ENCODE measurements at regions not wholly inside any gene's neighbourhood (a gene's known extent, or its start where the extent isn't known, plus 50 kb on each side); places are given as distances from the start of the nearest gene placed in this dataset.

- CTCF ChIA-PET = interaction anchor here (1.1 kb wide), 1 partner anchor 170 kb away, joined by 3 read pairs; no protein-coding TSS in a partner anchor
- DNase-seq = no peak
- H3K27me3 Mint-ChIP-seq = no peaks in the 10 kb centered on the region
- H3K4me3 Mint-ChIP-seq = no peak overlapping the region
- H3K27ac Mint-ChIP-seq = no peak overlapping the region
- peaks cover 6% of the 10 kb centered on the region for H3K4me1 Mint-ChIP-seq (ENCODE audit: low read depth)
- POLR2A ChIA-PET = no interaction called here
- H3K36me3 Mint-ChIP-seq = no peaks in the 10 kb centered on the region
- intact Hi-C loops (cut with micrococcal nuclease) = no loop called here
- H3K9me3 Mint-ChIP-seq = no peaks in the 10 kb centered on the region
Measured at GRCh38 chr5:56440871-56441740, 208.0 kb upstream of the ANKRD55 start.

GRCh38 chr5:56434986-56435385 is 201.9 kb upstream of the ANKRD55 start:
- no peak for DNase-seq
- intact Hi-C loops (cut with micrococcal nuclease) = no loop called here
- Mint-ChIP-seq H3K4me3 (no peak overlapping the region), H3K27ac (no peak overlapping the region), H3K36me3 (no peaks in the 10 kb centered on the region), H3K27me3 (no peaks in the 10 kb centered on the region), H3K4me1 (ENCODE audit: low read depth) (peaks cover 10% of the 10 kb centered on the region), H3K9me3 (peaks cover 3% of the 10 kb centered on the region)
- ChIA-PET CTCF (no interaction called here), POLR2A (no interaction called here)

GRCh38 chr5:56433039-56433617 is 200.0 kb upstream of the ANKRD55 start:
- Mint-ChIP-seq H3K9me3 (peaks cover 3% of the 10 kb centered on the region), H3K4me1 (ENCODE audit: low read depth) (peaks cover 10% of the 10 kb centered on the region), H3K27me3 (no peaks in the 10 kb centered on the region), H3K4me3 (no peak overlapping the region), H3K36me3 (no peaks in the 10 kb centered on the region), H3K27ac (no peak overlapping the region)
- CTCF ChIA-PET = no interaction called here
- POLR2A ChIA-PET = no interaction called here
- intact Hi-C loops (cut with micrococcal nuclease) = no loop called here
- DNase-seq = no peak

- no peaks in the 10 kb centered on the region for H3K36me3 Mint-ChIP-seq
- no peak for DNase-seq
- H3K27me3 Mint-ChIP-seq = no peaks in the 10 kb centered on the region
- intact Hi-C loops (cut with micrococcal nuclease) = no loop called here
- H3K27ac Mint-ChIP-seq = no peak overlapping the region
- H3K4me3 Mint-ChIP-seq = no peak overlapping the region
- H3K4me1 Mint-ChIP-seq (ENCODE audit: low read depth) = peaks cover 10% of the 10 kb centered on the region
- ChIA-PET CTCF (no interaction called here), POLR2A (no interaction called here)
- H3K9me3 Mint-ChIP-seq = peaks cover 3% of the 10 kb centered on the region
Measured at GRCh38 chr5:56432321-56432720, 199.2 kb upstream of the ANKRD55 start.

GRCh38 chr5:56430422-56430821 is 197.3 kb upstream of the ANKRD55 start:
- DNase-seq = no peak
- Mint-ChIP-seq H3K27ac (no peak overlapping the region), H3K27me3 (no peaks in the 10 kb centered on the region), H3K36me3 (no peaks in the 10 kb centered on the region), H3K4me3 (no peak overlapping the region), H3K9me3 (peaks cover 3% of the 10 kb centered on the region), H3K4me1 (ENCODE audit: low read depth) (no peaks in the 10 kb centered on the region)
- POLR2A ChIA-PET = no interaction called here
- intact Hi-C loops (cut with micrococcal nuclease) = no loop called here
- CTCF ChIA-PET = no interaction called here

DNA sequence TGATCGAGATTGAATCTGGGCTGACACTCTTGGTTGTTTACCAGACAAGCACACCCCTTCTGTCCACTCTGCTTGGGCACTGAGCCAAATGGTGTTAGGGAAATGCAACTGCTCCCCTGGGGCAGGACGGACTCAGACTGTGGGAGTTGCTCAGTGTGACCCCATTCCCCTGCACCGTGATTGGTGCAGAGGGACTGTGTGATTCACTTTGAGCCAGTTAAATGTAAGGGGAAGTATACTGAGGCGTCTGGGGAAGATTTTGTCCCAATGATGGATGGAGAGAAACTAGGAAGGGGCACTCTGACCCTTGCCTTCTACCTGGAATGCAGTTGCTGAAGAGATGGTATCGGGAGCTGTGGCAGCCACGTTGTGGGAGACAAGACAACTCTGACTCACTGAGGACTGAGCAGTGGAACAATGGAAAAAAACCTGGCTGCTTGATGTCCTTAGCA is 196.0 kb upstream of the ANKRD55 start:
- H3K4me3 Mint-ChIP-seq = no peak overlapping the region
- DNase-seq = no peak
- intact Hi-C loops (cut with micrococcal nuclease) = no loop called here
- H3K27ac Mint-ChIP-seq = no peak overlapping the region
- no peaks in the 10 kb centered on the region for H3K27me3 Mint-ChIP-seq
- no peaks in the 10 kb centered on the region for H3K36me3 Mint-ChIP-seq
- H3K9me3 Mint-ChIP-seq = peaks cover 3% of the 10 kb centered on the region
- H3K4me1 Mint-ChIP-seq (ENCODE audit: low read depth) = no peaks in the 10 kb centered on the region
- ChIA-PET POLR2A (no interaction called here), CTCF (no interaction called here)

GRCh38 chr5:56426693-56427092 is 193.6 kb upstream of the ANKRD55 start:
- ChIA-PET CTCF (no interaction called here), POLR2A (no interaction called here)
- H3K27ac Mint-ChIP-seq = no peak overlapping the region
- no peaks in the 10 kb centered on the region for H3K27me3 Mint-ChIP-seq
- intact Hi-C loops (cut with micrococcal nuclease) = no loop called here
- no peaks in the 10 kb centered on the region for H3K4me1 Mint-ChIP-seq (ENCODE audit: low read depth)
- H3K9me3 Mint-ChIP-seq = peaks cover 2% of the 10 kb centered on the region
- no peak overlapping the region for H3K4me3 Mint-ChIP-seq
- no peaks in the 10 kb centered on the region for H3K36me3 Mint-ChIP-seq
- DNase-seq = no peak

DNA sequence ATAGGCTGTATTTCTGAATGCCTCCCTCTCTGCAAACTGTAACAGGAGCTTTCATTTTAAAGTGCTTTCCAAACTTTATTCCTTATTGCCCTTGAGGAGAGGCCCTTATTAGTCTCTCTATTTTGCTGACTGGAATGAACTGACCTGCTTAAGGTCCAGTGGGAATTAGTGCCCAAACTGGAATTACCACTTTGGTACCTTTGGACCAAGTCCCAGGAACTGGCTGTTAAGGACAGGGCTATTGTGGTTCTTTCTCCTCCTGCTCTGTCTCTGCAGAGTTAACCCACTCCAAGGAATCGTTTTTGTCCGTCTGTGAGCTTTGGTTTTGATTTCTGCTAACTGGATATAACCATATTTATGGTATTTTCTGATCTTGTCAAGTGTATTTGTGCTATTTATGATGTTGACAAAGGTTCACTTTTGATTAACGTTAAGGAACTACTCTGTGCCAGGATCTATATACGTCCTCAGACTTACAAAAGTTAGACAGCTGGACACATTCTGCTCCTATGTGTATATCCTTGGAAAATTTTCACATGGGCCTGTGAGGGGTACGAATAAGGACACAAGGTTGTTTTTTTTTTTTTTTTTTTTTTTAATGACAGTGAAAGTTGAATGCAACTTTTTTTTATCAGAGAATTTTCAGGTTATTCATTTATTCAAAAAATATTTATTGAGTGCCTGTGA is 189.1 kb upstream of the ANKRD55 start:
- Mint-ChIP-seq H3K27me3 (no peaks in the 10 kb centered on the region), H3K36me3 (peaks cover 9% of the 10 kb centered on the region), H3K4me3 (no peak overlapping the region), H3K9me3 (peaks cover 35% of the 10 kb centered on the region), H3K27ac (no peak overlapping the region), H3K4me1 (ENCODE audit: low read depth) (no peaks in the 10 kb centered on the region)
- intact Hi-C loops (cut with micrococcal nuclease) = no loop called here
- CTCF ChIA-PET = no interaction called here
- no peak for DNase-seq
- POLR2A ChIA-PET = no interaction called here

DNA sequence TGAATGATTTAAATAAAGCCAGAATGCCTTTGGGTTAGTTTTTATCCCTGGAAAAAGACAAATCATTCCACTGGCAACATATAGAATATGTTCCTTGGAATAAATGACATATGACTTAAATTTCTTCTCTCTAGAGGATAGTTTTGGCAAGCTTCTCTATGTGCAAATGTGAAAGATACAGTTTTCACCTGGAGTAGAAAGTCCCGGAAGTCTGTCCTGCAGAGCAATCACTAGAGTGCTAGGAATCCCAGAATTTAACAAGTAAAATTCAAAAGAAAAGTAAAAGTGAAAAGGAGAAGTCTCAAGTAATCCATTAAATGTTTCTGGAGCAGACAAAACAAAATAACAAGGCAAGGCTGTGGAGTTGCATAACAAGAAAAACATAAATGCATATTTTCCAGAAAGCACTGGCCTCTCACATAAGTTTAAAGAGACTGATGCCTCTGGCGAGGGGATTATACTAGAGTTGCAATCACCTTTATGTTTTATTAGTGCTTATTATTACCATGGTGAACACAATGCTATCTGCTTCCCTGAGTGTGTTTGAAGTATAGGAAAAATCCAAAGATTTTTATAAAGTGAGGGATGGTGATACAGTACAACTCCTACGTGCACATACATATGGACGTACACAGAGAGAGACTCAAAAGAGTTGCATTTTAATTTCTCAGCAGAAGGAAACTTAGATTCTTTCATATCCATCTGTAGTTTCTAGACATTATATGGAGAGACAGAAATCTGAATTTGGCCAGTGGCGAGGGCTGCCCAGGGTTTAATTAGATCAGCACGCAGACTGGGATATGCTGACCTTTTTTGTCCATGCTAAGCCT is 188.3 kb upstream of the ANKRD55 start:
- H3K4me1 Mint-ChIP-seq (ENCODE audit: low read depth) = no peaks in the 10 kb centered on the region
- POLR2A ChIA-PET = no interaction called here
- DNase-seq = no peak
- H3K27ac Mint-ChIP-seq = no peak overlapping the region
- CTCF ChIA-PET = no interaction called here
- H3K36me3 Mint-ChIP-seq = peaks cover 9% of the 10 kb centered on the region
- H3K27me3 Mint-ChIP-seq = no peaks in the 10 kb centered on the region
- peaks cover 35% of the 10 kb centered on the region for H3K9me3 Mint-ChIP-seq
- intact Hi-C loops (cut with micrococcal nuclease) = no loop called here
- no peak overlapping the region for H3K4me3 Mint-ChIP-seq

- no peak overlapping the region for H3K4me3 Mint-ChIP-seq
- peaks cover 5% of the 10 kb centered on the region for H3K4me1 Mint-ChIP-seq (ENCODE audit: low read depth)
- ChIA-PET POLR2A (no interaction called here), CTCF (no interaction called here)
- H3K9me3 Mint-ChIP-seq = peaks cover 35% of the 10 kb centered on the region
- intact Hi-C loops (cut with micrococcal nuclease) = no loop called here
- H3K27ac Mint-ChIP-seq = no peak overlapping the region
- peaks cover 9% of the 10 kb centered on the region for H3K36me3 Mint-ChIP-seq
- no peak for DNase-seq
- H3K27me3 Mint-ChIP-seq = no peaks in the 10 kb centered on the region
Measured at GRCh38 chr5:56420323-56420722, 187.2 kb upstream of the ANKRD55 start.

DNA sequence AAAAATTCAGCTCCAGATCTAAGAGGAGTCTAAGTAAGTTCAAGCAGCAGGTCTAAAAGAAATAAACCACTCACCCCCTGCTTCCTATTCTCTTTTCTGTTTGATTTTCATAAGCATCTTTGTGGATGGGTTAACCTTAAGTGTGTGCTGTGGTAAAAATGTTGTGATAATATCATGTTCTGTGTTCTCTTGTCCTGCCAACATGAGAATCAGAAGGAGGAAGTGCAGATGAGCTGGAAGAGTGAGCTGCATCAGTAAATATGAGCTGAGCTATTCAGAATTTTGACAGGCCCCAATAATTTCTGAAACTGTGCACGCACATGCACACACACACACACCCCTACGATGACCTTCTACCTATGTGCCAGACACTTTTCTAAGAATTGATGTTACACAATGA is 186.5 kb upstream of the ANKRD55 start:
- peaks cover 9% of the 10 kb centered on the region for H3K4me1 Mint-ChIP-seq (ENCODE audit: low read depth)
- peaks cover 35% of the 10 kb centered on the region for H3K9me3 Mint-ChIP-seq
- ChIA-PET CTCF (interaction anchor here (1.6 kb wide), 1 partner anchor 149 kb away, joined by 4 read pairs; no protein-coding TSS in a partner anchor), POLR2A (no interaction called here)
- intact Hi-C loops (cut with micrococcal nuclease) = no loop called here
- H3K4me3 Mint-ChIP-seq = no peak overlapping the region
- no peaks in the 10 kb centered on the region for H3K27me3 Mint-ChIP-seq
- DNase-seq = no peak
- H3K27ac Mint-ChIP-seq = no peak overlapping the region
- peaks cover 9% of the 10 kb centered on the region for H3K36me3 Mint-ChIP-seq

DNA sequence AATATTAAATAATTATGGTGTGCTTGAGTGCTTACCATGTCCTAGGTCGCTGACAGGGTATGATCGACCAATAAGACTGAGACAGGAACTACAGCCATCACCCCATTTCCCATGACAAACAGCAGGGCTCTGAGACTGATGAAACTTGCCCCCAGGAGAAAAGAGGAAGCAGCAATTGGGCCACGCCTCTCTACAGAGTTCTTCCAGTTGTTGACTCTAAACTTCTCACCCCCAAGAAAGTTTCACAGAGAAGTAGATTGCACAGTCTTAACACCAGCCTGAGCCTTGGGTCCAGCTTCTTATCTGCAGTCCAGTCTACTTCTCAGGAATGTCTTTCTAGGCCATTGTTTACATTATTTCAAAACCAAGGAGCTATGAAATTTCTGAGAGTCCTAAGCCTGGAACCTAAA is 182.2 kb upstream of the ANKRD55 start:
- H3K27ac Mint-ChIP-seq = no peak overlapping the region
- no peak for DNase-seq
- peaks cover 15% of the 10 kb centered on the region for H3K4me1 Mint-ChIP-seq (ENCODE audit: low read depth)
- H3K36me3 Mint-ChIP-seq = peaks cover 9% of the 10 kb centered on the region
- ChIA-PET CTCF (interaction anchor here (0.8 kb wide), 1 partner anchor 151 kb away, joined by 3 read pairs; no protein-coding TSS in a partner anchor), POLR2A (no interaction called here)
- H3K27me3 Mint-ChIP-seq = no peaks in the 10 kb centered on the region
- H3K4me3 Mint-ChIP-seq = no peak overlapping the region
- intact Hi-C loops (cut with micrococcal nuclease) = no loop called here
- H3K9me3 Mint-ChIP-seq = peaks cover 23% of the 10 kb centered on the region
